ENCODE measurements at regions not wholly inside any gene's neighbourhood (a gene's known extent, or its start where the extent isn't known, plus 50 kb on each side); places are given as distances from the start of the nearest gene placed in this dataset.
"Not testable (repeated sequence)": the region's sequence is repeated elsewhere in the genome, so short reads cannot be mapped to it uniquely, and the experiment has no call there.

- H3K4me2 ChIP-seq (ENCODE audit: low read length) = no peak overlapping the region
- H3K27me3 ChIP-seq (ENCODE audit: insufficient read depth, low read length) = no peaks in the 10 kb centered on the region
- no peak overlapping the region for H3K4me3 ChIP-seq (ENCODE audit: insufficient read depth, low read depth, low read length)
- H3K9me3 Mint-ChIP-seq (ENCODE audit: unreplicated experiment) = no peaks in the 10 kb centered on the region
- FAIRE-seq = no peak
- no peaks in the 10 kb centered on the region for H3K36me3 ChIP-seq (ENCODE audit: insufficient read depth, low read length)
- H2AFZ ChIP-seq (ENCODE audit: low read depth, low read length) = no peak overlapping the region
- H3K27ac ChIP-seq (ENCODE audit: low read depth, low read length) = no peak overlapping the region
- TF ChIP-seq CTCF (IDR thresholded peaks at IDR 0.05; ENCODE audit: insufficient read depth, low read depth, low read length) (no peak), EZH2 (IDR thresholded peaks at IDR 0.05; ENCODE audit: insufficient read depth, low read length) (no peak)
- no peak overlapping the region for H3K4me3 Mint-ChIP-seq (ENCODE audit: unreplicated experiment)
- no peaks in the 10 kb centered on the region for H3K4me1 ChIP-seq (ENCODE audit: insufficient read depth, low read length)
- DNase-seq (ENCODE audit: low read depth) = no peak
- H3K4me1 Mint-ChIP-seq (ENCODE audit: low read depth, unreplicated experiment) = no peaks in the 10 kb centered on the region
- H3K27me3 Mint-ChIP-seq (ENCODE audit: low read depth, unreplicated experiment) = no peaks in the 10 kb centered on the region
- H3K9me3 ChIP-seq (ENCODE audit: insufficient read depth, low read depth, low read length) = peaks cover 2% of the 10 kb centered on the region
- no peak overlapping the region for H3K9ac ChIP-seq (ENCODE audit: low read length)
- H3K79me2 ChIP-seq (ENCODE audit: insufficient read depth, low read length) = no peaks in the 10 kb centered on the region
- H4K20me1 ChIP-seq (ENCODE audit: insufficient read depth, low read length) = no peaks in the 10 kb centered on the region
- H3K27ac Mint-ChIP-seq (ENCODE audit: unreplicated experiment) = no peak overlapping the region
- no peaks in the 10 kb centered on the region for H3K36me3 Mint-ChIP-seq (ENCODE audit: low read depth, unreplicated experiment)
Measured at GRCh38 chr2:192413812-192414681, 219.3 kb upstream of the TMEFF2 start.

GRCh38 chr2:192412866-192413265 lies 218.1 kb upstream of the TMEFF2 start:
- DNase-seq (ENCODE audit: low read depth); FAIRE-seq; H3K27me3 Mint-ChIP-seq (ENCODE audit: low read depth, unreplicated experiment): not testable (repeated sequence)

GRCh38 chr2:192412394-192412793 lies 217.7 kb upstream of the TMEFF2 start:
- DNase-seq (ENCODE audit: low read depth) (no peak), FAIRE-seq (no peak)
- Mint-ChIP-seq H3K4me1 (ENCODE audit: low read depth, unreplicated experiment) (no peaks in the 10 kb centered on the region), H3K36me3 (ENCODE audit: low read depth, unreplicated experiment) (no peaks in the 10 kb centered on the region), H3K27me3 (ENCODE audit: low read depth, unreplicated experiment) (no peaks in the 10 kb centered on the region), H3K9me3 (ENCODE audit: unreplicated experiment) (no peaks in the 10 kb centered on the region), H3K27ac (ENCODE audit: unreplicated experiment) (no peak overlapping the region), H3K4me3 (ENCODE audit: unreplicated experiment) (no peak overlapping the region)
- H3K9ac ChIP-seq (ENCODE audit: low read length) = no peak overlapping the region
- H3K4me2 ChIP-seq (ENCODE audit: low read length) = no peak overlapping the region
- TF ChIP-seq CTCF (IDR thresholded peaks at IDR 0.05; ENCODE audit: insufficient read depth, low read depth, low read length) (no peak), EZH2 (IDR thresholded peaks at IDR 0.05; ENCODE audit: insufficient read depth, low read length) (no peak)
- H3K4me1 ChIP-seq (ENCODE audit: insufficient read depth, low read length) = no peaks in the 10 kb centered on the region
- H3K79me2 ChIP-seq (ENCODE audit: insufficient read depth, low read length) = no peaks in the 10 kb centered on the region
- no peak overlapping the region for H2AFZ ChIP-seq (ENCODE audit: low read depth, low read length)
- no peak overlapping the region for H3K27ac ChIP-seq (ENCODE audit: low read depth, low read length)
- no peaks in the 10 kb centered on the region for H4K20me1 ChIP-seq (ENCODE audit: insufficient read depth, low read length)
- H3K36me3 ChIP-seq (ENCODE audit: insufficient read depth, low read length) = no peaks in the 10 kb centered on the region
- peaks cover 2% of the 10 kb centered on the region for H3K9me3 ChIP-seq (ENCODE audit: insufficient read depth, low read depth, low read length)
- no peak overlapping the region for H3K4me3 ChIP-seq (ENCODE audit: insufficient read depth, low read depth, low read length)
- H3K27me3 ChIP-seq (ENCODE audit: insufficient read depth, low read length) = no peaks in the 10 kb centered on the region

More at GRCh38 chr2:192412866-192413265, 218.1 kb upstream of the TMEFF2 start:
- H3K27me3 ChIP-seq (ENCODE audit: insufficient read depth, low read length); H3K4me1 ChIP-seq (ENCODE audit: insufficient read depth, low read length); H3K4me1 Mint-ChIP-seq (ENCODE audit: low read depth, unreplicated experiment); H4K20me1 ChIP-seq (ENCODE audit: insufficient read depth, low read length); H3K9ac ChIP-seq (ENCODE audit: low read length); H3K9me3 Mint-ChIP-seq (ENCODE audit: unreplicated experiment); H3K36me3 ChIP-seq (ENCODE audit: insufficient read depth, low read length); H3K27ac Mint-ChIP-seq (ENCODE audit: unreplicated experiment); H2AFZ ChIP-seq (ENCODE audit: low read depth, low read length); H3K4me3 Mint-ChIP-seq (ENCODE audit: unreplicated experiment); H3K27ac ChIP-seq (ENCODE audit: low read depth, low read length); H3K36me3 Mint-ChIP-seq (ENCODE audit: low read depth, unreplicated experiment); H3K79me2 ChIP-seq (ENCODE audit: insufficient read depth, low read length); H3K9me3 ChIP-seq (ENCODE audit: insufficient read depth, low read depth, low read length); H3K4me3 ChIP-seq (ENCODE audit: insufficient read depth, low read depth, low read length); H3K4me2 ChIP-seq (ENCODE audit: low read length): not testable (repeated sequence)
